ENCODE measurements at regions not wholly inside any gene's neighbourhood (a gene's known extent, or its start where the extent isn't known, plus 50 kb on each side); places are given as distances from the start of the nearest gene placed in this dataset.

DNA sequence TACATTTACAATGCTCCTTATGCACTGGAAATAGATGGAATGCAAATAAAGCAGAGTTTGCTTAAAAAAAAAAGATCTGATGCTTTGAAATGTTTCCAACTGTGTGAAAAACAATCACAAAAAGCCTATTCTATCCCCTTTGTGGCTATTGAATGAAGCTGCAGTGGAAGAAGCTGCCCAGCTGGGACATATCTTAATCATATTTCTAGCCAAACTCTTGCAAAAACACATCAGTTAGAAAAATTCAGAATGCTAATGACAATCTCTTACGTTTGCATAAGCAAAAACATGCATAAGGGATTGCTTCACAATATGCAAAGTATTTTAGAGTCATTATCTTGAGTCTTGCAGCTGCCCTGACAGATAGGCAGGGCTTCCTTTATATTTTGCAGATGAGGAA is 526.4 kb upstream of the USP24 start:
- TF ChIP-seq CREB1 (IDR thresholded peaks at IDR 0.05) (no peak), SP1 (IDR thresholded peaks at IDR 0.05; ENCODE audit: low read depth, low read length) (no peak), POLR2AphosphoS5 (IDR thresholded peaks at IDR 0.05; ENCODE audit: low read depth, low read length) (no peak), MAFK (IDR thresholded peaks at IDR 0.05; ENCODE audit: low read depth, low read length) (no peak), GABPA (IDR thresholded peaks at IDR 0.05; ENCODE audit: borderline replicate concordance, insufficient read depth, low read length) (no peak), NRF1 (IDR thresholded peaks at IDR 0.05; ENCODE audit: low read depth, low read length) (no peak), YY1 (IDR thresholded peaks at IDR 0.05; ENCODE audit: low read depth, low read length) (no peak), RAD21 (IDR thresholded peaks at IDR 0.05 in 1 of 2, conservative IDR thresholded peaks at IDR 0.05 in 1 of 2; ENCODE audit: low read depth in 2 of 2, low read length in 2 of 2) (no peak), PHF8 (conservative IDR thresholded peaks at IDR 0.05; ENCODE audit: low read depth, low read length) (no peak), ZNF274 (IDR thresholded peaks at IDR 0.05; ENCODE audit: borderline replicate concordance, extremely low read depth, low read length) (no peak)
- TF ChIP-seq, protein P1, sequence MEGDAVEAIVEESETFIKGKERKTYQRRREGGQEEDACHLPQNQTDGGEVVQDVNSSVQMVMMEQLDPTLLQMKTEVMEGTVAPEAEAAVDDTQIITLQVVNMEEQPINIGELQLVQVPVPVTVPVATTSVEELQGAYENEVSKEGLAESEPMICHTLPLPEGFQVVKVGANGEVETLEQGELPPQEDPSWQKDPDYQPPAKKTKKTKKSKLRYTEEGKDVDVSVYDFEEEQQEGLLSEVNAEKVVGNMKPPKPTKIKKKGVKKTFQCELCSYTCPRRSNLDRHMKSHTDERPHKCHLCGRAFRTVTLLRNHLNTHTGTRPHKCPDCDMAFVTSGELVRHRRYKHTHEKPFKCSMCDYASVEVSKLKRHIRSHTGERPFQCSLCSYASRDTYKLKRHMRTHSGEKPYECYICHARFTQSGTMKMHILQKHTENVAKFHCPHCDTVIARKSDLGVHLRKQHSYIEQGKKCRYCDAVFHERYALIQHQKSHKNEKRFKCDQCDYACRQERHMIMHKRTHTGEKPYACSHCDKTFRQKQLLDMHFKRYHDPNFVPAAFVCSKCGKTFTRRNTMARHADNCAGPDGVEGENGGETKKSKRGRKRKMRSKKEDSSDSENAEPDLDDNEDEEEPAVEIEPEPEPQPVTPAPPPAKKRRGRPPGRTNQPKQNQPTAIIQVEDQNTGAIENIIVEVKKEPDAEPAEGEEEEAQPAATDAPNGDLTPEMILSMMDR (IDR thresholded peaks at IDR 0.05; ENCODE audit: control extremely low read depth in 1 of 3, insufficient read depth in 1 of 3, low read depth in 1 of 3, low read length in 3 of 3): no peak
- TF ChIP-seq, protein P2, sequence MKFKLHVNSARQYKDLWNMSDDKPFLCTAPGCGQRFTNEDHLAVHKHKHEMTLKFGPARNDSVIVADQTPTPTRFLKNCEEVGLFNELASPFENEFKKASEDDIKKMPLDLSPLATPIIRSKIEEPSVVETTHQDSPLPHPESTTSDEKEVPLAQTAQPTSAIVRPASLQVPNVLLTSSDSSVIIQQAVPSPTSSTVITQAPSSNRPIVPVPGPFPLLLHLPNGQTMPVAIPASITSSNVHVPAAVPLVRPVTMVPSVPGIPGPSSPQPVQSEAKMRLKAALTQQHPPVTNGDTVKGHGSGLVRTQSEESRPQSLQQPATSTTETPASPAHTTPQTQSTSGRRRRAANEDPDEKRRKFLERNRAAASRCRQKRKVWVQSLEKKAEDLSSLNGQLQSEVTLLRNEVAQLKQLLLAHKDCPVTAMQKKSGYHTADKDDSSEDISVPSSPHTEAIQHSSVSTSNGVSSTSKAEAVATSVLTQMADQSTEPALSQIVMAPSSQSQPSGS (IDR thresholded peaks at IDR 0.05; ENCODE audit: low read length): no peak
